ENCODE measurements at regions not wholly inside any gene's neighbourhood (a gene's known extent, or its start where the extent isn't known, plus 50 kb on each side); places are given as distances from the start of the nearest gene placed in this dataset.

- TF ChIP-seq, protein P1, sequence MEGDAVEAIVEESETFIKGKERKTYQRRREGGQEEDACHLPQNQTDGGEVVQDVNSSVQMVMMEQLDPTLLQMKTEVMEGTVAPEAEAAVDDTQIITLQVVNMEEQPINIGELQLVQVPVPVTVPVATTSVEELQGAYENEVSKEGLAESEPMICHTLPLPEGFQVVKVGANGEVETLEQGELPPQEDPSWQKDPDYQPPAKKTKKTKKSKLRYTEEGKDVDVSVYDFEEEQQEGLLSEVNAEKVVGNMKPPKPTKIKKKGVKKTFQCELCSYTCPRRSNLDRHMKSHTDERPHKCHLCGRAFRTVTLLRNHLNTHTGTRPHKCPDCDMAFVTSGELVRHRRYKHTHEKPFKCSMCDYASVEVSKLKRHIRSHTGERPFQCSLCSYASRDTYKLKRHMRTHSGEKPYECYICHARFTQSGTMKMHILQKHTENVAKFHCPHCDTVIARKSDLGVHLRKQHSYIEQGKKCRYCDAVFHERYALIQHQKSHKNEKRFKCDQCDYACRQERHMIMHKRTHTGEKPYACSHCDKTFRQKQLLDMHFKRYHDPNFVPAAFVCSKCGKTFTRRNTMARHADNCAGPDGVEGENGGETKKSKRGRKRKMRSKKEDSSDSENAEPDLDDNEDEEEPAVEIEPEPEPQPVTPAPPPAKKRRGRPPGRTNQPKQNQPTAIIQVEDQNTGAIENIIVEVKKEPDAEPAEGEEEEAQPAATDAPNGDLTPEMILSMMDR (IDR thresholded peaks at IDR 0.05): no peak
- TF ChIP-seq POLR2AphosphoS5 (IDR thresholded peaks at IDR 0.05) (no peak), POLR2A (IDR thresholded peaks at IDR 0.05) (no peak), EP300 (IDR thresholded peaks at IDR 0.05) (no peak)
Measured at GRCh38 chr2:239512054-239512453, 111.2 kb upstream of the HDAC4 start.

Data from suprapubic skin (tissue), 4 donors.